ENCODE measurements at regions not wholly inside any gene's neighbourhood (a gene's known extent, or its start where the extent isn't known, plus 50 kb on each side); places are given as distances from the start of the nearest gene placed in this dataset.
"Not testable (repeated sequence)": the region's sequence is repeated elsewhere in the genome, so short reads cannot be mapped to it uniquely, and the experiment has no call there.

- no peaks in the 10 kb centered on the region for H3K36me3 ChIP-seq (ENCODE audit: control insufficient read depth in 3 of 3, insufficient read depth in 3 of 3, low read length in 3 of 3)
- no peak overlapping the region for H3K9ac ChIP-seq (ENCODE audit: low read depth in 1 of 3, low read length in 3 of 3)
- no peaks in the 10 kb centered on the region for H3K4me1 ChIP-seq (ENCODE audit: control insufficient read depth in 3 of 3, insufficient read depth in 3 of 3, low read length in 3 of 3)
- H3K9me3 ChIP-seq (ENCODE audit: control insufficient read depth in 3 of 3, low read length in 3 of 3): no peaks in the 10 kb centered on the region
- H3K4me3 ChIP-seq (ENCODE audit: low read length in 3 of 3): no peak overlapping the region
- no peak overlapping the region for H3K27ac ChIP-seq (ENCODE audit: low read depth, low read length)
- H3K27me3 ChIP-seq (ENCODE audit: control insufficient read depth in 3 of 3, insufficient read depth in 3 of 3, low read length in 3 of 3): no peaks in the 10 kb centered on the region
Measured at GRCh38 chr5:44935262-44935661, 126.5 kb downstream of the MRPS30 start.

- Histone ChIP-seq H3K36me3 (ENCODE audit: control insufficient read depth in 3 of 3, insufficient read depth in 3 of 3, low read length in 3 of 3) (no peaks in the 10 kb centered on the region), H3K9ac (ENCODE audit: low read depth in 1 of 3, low read length in 3 of 3) (no peak overlapping the region), H3K4me1 (ENCODE audit: control insufficient read depth in 3 of 3, insufficient read depth in 3 of 3, low read length in 3 of 3) (no peaks in the 10 kb centered on the region), H3K27ac (ENCODE audit: low read depth, low read length) (no peak overlapping the region), H3K27me3 (ENCODE audit: control insufficient read depth in 3 of 3, insufficient read depth in 3 of 3, low read length in 3 of 3) (no peaks in the 10 kb centered on the region), H3K9me3 (ENCODE audit: control insufficient read depth in 3 of 3, low read length in 3 of 3) (no peaks in the 10 kb centered on the region), H3K4me3 (ENCODE audit: low read length in 3 of 3) (no peak overlapping the region)
Measured at GRCh38 chr5:44935871-44936270, 127.1 kb downstream of the MRPS30 start.

- H3K9me3 ChIP-seq (ENCODE audit: control insufficient read depth in 3 of 3, low read length in 3 of 3): no peaks in the 10 kb centered on the region
- no peaks in the 10 kb centered on the region for H3K36me3 ChIP-seq (ENCODE audit: control insufficient read depth in 3 of 3, insufficient read depth in 3 of 3, low read length in 3 of 3)
- no peak overlapping the region for H3K9ac ChIP-seq (ENCODE audit: low read depth in 1 of 3, low read length in 3 of 3)
- H3K27ac ChIP-seq (ENCODE audit: low read depth, low read length): no peak overlapping the region
- no peak overlapping the region for H3K4me3 ChIP-seq (ENCODE audit: low read length in 3 of 3)
- H3K27me3 ChIP-seq (ENCODE audit: control insufficient read depth in 3 of 3, insufficient read depth in 3 of 3, low read length in 3 of 3): no peaks in the 10 kb centered on the region
- H3K4me1 ChIP-seq (ENCODE audit: control insufficient read depth in 3 of 3, insufficient read depth in 3 of 3, low read length in 3 of 3): no peaks in the 10 kb centered on the region
Measured at GRCh38 chr5:44942524-44943001, 133.8 kb downstream of the MRPS30 start.

- Histone ChIP-seq H3K27me3 (ENCODE audit: control insufficient read depth in 3 of 3, insufficient read depth in 3 of 3, low read length in 3 of 3) (no peaks in the 10 kb centered on the region), H3K9ac (ENCODE audit: low read depth in 1 of 3, low read length in 3 of 3) (no peak overlapping the region), H3K36me3 (ENCODE audit: control insufficient read depth in 3 of 3, insufficient read depth in 3 of 3, low read length in 3 of 3) (no peaks in the 10 kb centered on the region), H3K4me3 (ENCODE audit: low read length in 3 of 3) (no peak overlapping the region), H3K27ac (ENCODE audit: low read depth, low read length) (no peak overlapping the region), H3K9me3 (ENCODE audit: control insufficient read depth in 3 of 3, low read length in 3 of 3) (no peaks in the 10 kb centered on the region), H3K4me1 (ENCODE audit: control insufficient read depth in 3 of 3, insufficient read depth in 3 of 3, low read length in 3 of 3) (no peaks in the 10 kb centered on the region)
Measured at GRCh38 chr5:44943647-44944046, 134.9 kb downstream of the MRPS30 start.

- Histone ChIP-seq H3K9me3 (ENCODE audit: control insufficient read depth in 3 of 3, low read length in 3 of 3) (no peaks in the 10 kb centered on the region), H3K9ac (ENCODE audit: low read depth in 1 of 3, low read length in 3 of 3) (no peak overlapping the region), H3K36me3 (ENCODE audit: control insufficient read depth in 3 of 3, insufficient read depth in 3 of 3, low read length in 3 of 3) (no peaks in the 10 kb centered on the region), H3K27ac (ENCODE audit: low read depth, low read length) (no peak overlapping the region), H3K27me3 (ENCODE audit: control insufficient read depth in 3 of 3, insufficient read depth in 3 of 3, low read length in 3 of 3) (no peaks in the 10 kb centered on the region), H3K4me1 (ENCODE audit: control insufficient read depth in 3 of 3, insufficient read depth in 3 of 3, low read length in 3 of 3) (no peaks in the 10 kb centered on the region), H3K4me3 (ENCODE audit: low read length in 3 of 3) (no peak overlapping the region)
Measured at GRCh38 chr5:44945743-44946142, 137.0 kb downstream of the MRPS30 start.

- H3K9ac ChIP-seq (ENCODE audit: low read depth in 1 of 3, low read length in 3 of 3): no peak overlapping the region
- no peak overlapping the region for H3K27ac ChIP-seq (ENCODE audit: low read depth, low read length)
- no peak overlapping the region for H3K4me3 ChIP-seq (ENCODE audit: low read length in 3 of 3)
- H3K9me3 ChIP-seq (ENCODE audit: control insufficient read depth in 3 of 3, low read length in 3 of 3): no peaks in the 10 kb centered on the region
- H3K36me3 ChIP-seq (ENCODE audit: control insufficient read depth in 3 of 3, insufficient read depth in 3 of 3, low read length in 3 of 3): no peaks in the 10 kb centered on the region
- no peaks in the 10 kb centered on the region for H3K27me3 ChIP-seq (ENCODE audit: control insufficient read depth in 3 of 3, insufficient read depth in 3 of 3, low read length in 3 of 3)
- H3K4me1 ChIP-seq (ENCODE audit: control insufficient read depth in 3 of 3, insufficient read depth in 3 of 3, low read length in 3 of 3): no peaks in the 10 kb centered on the region
Measured at GRCh38 chr5:44949687-44950086, 140.9 kb downstream of the MRPS30 start.

GRCh38 chr5:44951371-44951770 lies 142.6 kb downstream of the MRPS30 start:
- H3K4me1 ChIP-seq (ENCODE audit: control insufficient read depth in 3 of 3, insufficient read depth in 3 of 3, low read length in 3 of 3): no peaks in the 10 kb centered on the region
- no peak overlapping the region for H3K9ac ChIP-seq (ENCODE audit: low read depth in 1 of 3, low read length in 3 of 3)
- H3K4me3 ChIP-seq (ENCODE audit: low read length in 3 of 3): no peak overlapping the region
- no peaks in the 10 kb centered on the region for H3K27me3 ChIP-seq (ENCODE audit: control insufficient read depth in 3 of 3, insufficient read depth in 3 of 3, low read length in 3 of 3)
- H3K9me3 ChIP-seq (ENCODE audit: control insufficient read depth in 3 of 3, low read length in 3 of 3): no peaks in the 10 kb centered on the region
- H3K27ac ChIP-seq (ENCODE audit: low read depth, low read length): no peak overlapping the region
- no peaks in the 10 kb centered on the region for H3K36me3 ChIP-seq (ENCODE audit: control insufficient read depth in 3 of 3, insufficient read depth in 3 of 3, low read length in 3 of 3)

GRCh38 chr5:44952376-44952775 lies 143.6 kb downstream of the MRPS30 start:
- Histone ChIP-seq H3K27me3 (ENCODE audit: control insufficient read depth in 3 of 3, insufficient read depth in 3 of 3, low read length in 3 of 3) (no peaks in the 10 kb centered on the region), H3K9ac (ENCODE audit: low read depth in 1 of 3, low read length in 3 of 3) (no peak overlapping the region)

GRCh38 chr5:44953078-44953477 lies 144.3 kb downstream of the MRPS30 start:
- Histone ChIP-seq H3K9me3 (ENCODE audit: control insufficient read depth in 3 of 3, low read length in 3 of 3) (no peaks in the 10 kb centered on the region), H3K36me3 (ENCODE audit: control insufficient read depth in 3 of 3, insufficient read depth in 3 of 3, low read length in 3 of 3) (no peaks in the 10 kb centered on the region), H3K4me1 (ENCODE audit: control insufficient read depth in 3 of 3, insufficient read depth in 3 of 3, low read length in 3 of 3) (no peaks in the 10 kb centered on the region), H3K4me3 (ENCODE audit: low read length in 3 of 3) (no peak overlapping the region), H3K9ac (ENCODE audit: low read depth in 1 of 3, low read length in 3 of 3) (no peak overlapping the region), H3K27me3 (ENCODE audit: control insufficient read depth in 3 of 3, insufficient read depth in 3 of 3, low read length in 3 of 3) (no peaks in the 10 kb centered on the region), H3K27ac (ENCODE audit: low read depth, low read length) (no peak overlapping the region)

More at GRCh38 chr5:44952376-44952775, 143.6 kb downstream of the MRPS30 start:
- Histone ChIP-seq H3K4me3 (ENCODE audit: low read length in 3 of 3) (no peak overlapping the region), H3K4me1 (ENCODE audit: control insufficient read depth in 3 of 3, insufficient read depth in 3 of 3, low read length in 3 of 3) (no peaks in the 10 kb centered on the region), H3K9me3 (ENCODE audit: control insufficient read depth in 3 of 3, low read length in 3 of 3) (no peaks in the 10 kb centered on the region), H3K36me3 (ENCODE audit: control insufficient read depth in 3 of 3, insufficient read depth in 3 of 3, low read length in 3 of 3) (no peaks in the 10 kb centered on the region), H3K27ac (ENCODE audit: low read depth, low read length) (no peak overlapping the region)

GRCh38 chr5:44958943-44959454 lies 150.3 kb downstream of the MRPS30 start:
- not testable (repeated sequence) for H3K27ac ChIP-seq (ENCODE audit: low read depth, low read length); H3K9me3 ChIP-seq (ENCODE audit: control insufficient read depth in 3 of 3, low read length in 3 of 3); H3K9ac ChIP-seq (ENCODE audit: low read depth in 1 of 3, low read length in 3 of 3); H3K4me3 ChIP-seq (ENCODE audit: low read length in 3 of 3); H3K36me3 ChIP-seq (ENCODE audit: control insufficient read depth in 3 of 3, insufficient read depth in 3 of 3, low read length in 3 of 3); H3K27me3 ChIP-seq (ENCODE audit: control insufficient read depth in 3 of 3, insufficient read depth in 3 of 3, low read length in 3 of 3); H3K4me1 ChIP-seq (ENCODE audit: control insufficient read depth in 3 of 3, insufficient read depth in 3 of 3, low read length in 3 of 3)

GRCh38 chr5:44969825-44970224 lies 161.1 kb downstream of the MRPS30 start:
- Histone ChIP-seq H3K27me3 (ENCODE audit: control insufficient read depth in 3 of 3, insufficient read depth in 3 of 3, low read length in 3 of 3) (no peaks in the 10 kb centered on the region), H3K4me1 (ENCODE audit: control insufficient read depth in 3 of 3, insufficient read depth in 3 of 3, low read length in 3 of 3) (no peaks in the 10 kb centered on the region), H3K9ac (ENCODE audit: low read depth in 1 of 3, low read length in 3 of 3) (no peak overlapping the region), H3K4me3 (ENCODE audit: low read length in 3 of 3) (no peak overlapping the region), H3K27ac (ENCODE audit: low read depth, low read length) (no peak overlapping the region), H3K9me3 (ENCODE audit: control insufficient read depth in 3 of 3, low read length in 3 of 3) (peaks cover 0 to 4% (median 3%) of the 10 kb centered on the region in 3 donors), H3K36me3 (ENCODE audit: control insufficient read depth in 3 of 3, insufficient read depth in 3 of 3, low read length in 3 of 3) (no peaks in the 10 kb centered on the region)
